GM12875 (cell line): ENCODE measurements at regions not wholly inside any gene's neighbourhood (a gene's known extent, or its start where the extent isn't known, plus 50 kb on each side); places are given as distances from the start of the nearest gene placed in this dataset.

Experiments
- H3K4me3 ChIP-seq: one replicate; pipeline ENCODE4 v1.5.1; 2011; ENCODE audit warnings: low read depth, low read length, control low read depth
- CTCF ChIP-seq: IDR thresholded peaks from 2 replicates; pipeline ENCODE4 v1.5.1; 2011; ENCODE audit warnings: low read depth, mild to moderate bottlenecking, control low read depth, inconsistent platforms, low read length, moderate library complexity, borderline replicate concordance; ENCODE audit not compliant: insufficient read depth

DNA sequence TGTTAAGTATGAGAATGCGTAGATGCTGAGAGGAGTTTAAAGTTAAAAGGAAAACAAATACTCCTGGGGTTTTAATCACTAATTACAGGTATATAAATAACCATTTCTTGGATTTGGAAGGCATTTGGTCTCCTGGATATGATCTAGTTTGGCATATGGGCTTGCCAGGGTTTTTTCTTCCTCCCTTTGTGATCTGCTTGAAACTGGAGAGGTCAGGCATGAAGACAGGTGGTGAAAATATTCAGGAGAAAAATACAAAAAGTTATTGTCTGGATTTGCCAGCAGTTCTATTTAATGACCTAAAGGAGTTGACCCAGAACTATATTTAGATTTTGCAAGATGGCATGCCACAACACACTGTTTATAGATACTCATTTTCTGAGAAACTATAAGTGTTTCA is 136.3 kb downstream of the DIPK2A start:
- no peak overlapping the region for H3K4me3 ChIP-seq
- no peak for TF ChIP-seq CTCF

- no peak overlapping the region for H3K4me3 ChIP-seq
- no peak for TF ChIP-seq CTCF
These were observed 138.3 kb downstream of the DIPK2A start for GRCh38 chr3:144109944-144110343.

DNA sequence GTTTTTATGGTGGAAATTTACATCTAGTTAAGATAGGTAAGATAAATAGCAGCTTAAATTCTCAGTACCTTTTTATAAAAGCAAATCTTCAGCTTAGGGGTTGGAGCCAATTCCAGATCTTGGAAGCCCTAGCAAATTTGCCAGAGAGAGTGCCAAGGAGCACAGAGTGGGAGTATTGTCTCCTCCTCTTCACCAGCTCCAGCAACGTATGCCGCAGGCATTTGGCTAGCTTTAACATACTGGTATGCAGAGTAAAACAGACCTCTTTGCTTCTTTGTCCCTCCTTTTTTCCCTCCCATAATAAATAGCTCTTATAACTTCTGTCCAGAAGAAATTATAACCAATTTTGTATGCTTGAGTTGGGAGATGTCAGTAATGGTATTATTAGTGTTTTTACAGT is 140.4 kb downstream of the DIPK2A start:
- TF ChIP-seq CTCF = no peak
- no peak overlapping the region for H3K4me3 ChIP-seq

GRCh38 chr3:144112437-144112836 is 140.8 kb downstream of the DIPK2A start:
- TF ChIP-seq CTCF = no peak
- no peak overlapping the region for H3K4me3 ChIP-seq

GRCh38 chr3:144114767-144115166 is 143.1 kb downstream of the DIPK2A start:
- H3K4me3 ChIP-seq = no peak overlapping the region
- TF ChIP-seq CTCF = no peak

GRCh38 chr3:144119633-144120032 is 148.0 kb downstream of the DIPK2A start:
- H3K4me3 ChIP-seq = no peak overlapping the region
- no peak for TF ChIP-seq CTCF

- TF ChIP-seq CTCF = no peak
These were observed 150.0 kb downstream of the DIPK2A start for GRCh38 chr3:144121661-144122060.

More at GRCh38 chr3:144121661-144122060, 150.0 kb downstream of the DIPK2A start:
- H3K4me3 ChIP-seq = no peak overlapping the region
